GM21528 (cell line): ENCODE measurements at regions not wholly inside any gene's neighbourhood (a gene's known extent, or its start where the extent isn't known, plus 50 kb on each side); places are given as distances from the start of the nearest gene placed in this dataset.
"Not testable (repeated sequence)": the region's sequence is repeated elsewhere in the genome, so short reads cannot be mapped to it uniquely, and the experiment has no call there.

Source experiments
- ATAC-seq: cut with Tn5 transposase; IDR thresholded peaks from one replicate; pipeline ENCODE4 v1.9.1; 2021; ENCODE audit warnings: mild to moderate bottlenecking, moderate library complexity; ENCODE audit not compliant: unreplicated experiment, low FRiP score

DNA sequence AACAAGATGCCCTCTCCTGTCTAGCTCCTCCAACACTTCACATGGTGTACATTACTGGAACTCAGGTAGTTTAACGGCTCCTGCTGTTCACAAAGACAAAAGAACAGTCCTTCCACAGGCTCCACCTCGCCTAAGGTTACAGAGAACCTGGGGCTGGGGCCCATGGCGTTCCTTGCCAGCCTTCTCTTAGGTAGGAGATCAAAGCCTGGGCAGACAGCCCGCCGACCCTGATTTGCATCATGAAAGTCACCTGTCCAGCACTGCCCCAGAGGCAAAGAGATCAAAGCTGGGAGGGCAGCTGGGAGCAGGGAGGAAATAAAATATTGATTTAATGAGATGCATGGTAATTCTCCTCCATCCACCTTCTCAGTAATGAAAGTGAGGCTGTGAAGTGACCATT, 115.0 kb upstream of the SLIT3 start:
- no peak for ATAC-seq

DNA sequence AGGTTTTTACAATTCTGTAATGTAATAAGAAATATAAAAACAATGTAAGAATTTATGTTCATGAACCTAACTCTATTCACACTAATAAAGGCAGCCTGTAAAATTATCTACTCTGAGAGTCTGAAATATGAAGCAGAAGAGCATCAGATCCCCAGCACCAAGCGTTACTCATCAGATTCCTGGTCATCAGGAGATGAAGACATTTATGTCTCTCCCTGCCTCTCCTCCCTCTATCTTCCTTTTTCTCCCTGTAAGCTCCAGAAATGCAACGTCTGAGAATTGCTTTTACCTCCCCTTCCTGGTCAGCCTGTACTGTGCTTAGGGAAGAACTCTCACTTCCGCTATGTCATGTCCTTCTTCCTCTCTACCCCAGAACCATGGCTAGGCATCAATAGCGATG, 114.4 kb upstream of the SLIT3 start:
- no peak for ATAC-seq

DNA sequence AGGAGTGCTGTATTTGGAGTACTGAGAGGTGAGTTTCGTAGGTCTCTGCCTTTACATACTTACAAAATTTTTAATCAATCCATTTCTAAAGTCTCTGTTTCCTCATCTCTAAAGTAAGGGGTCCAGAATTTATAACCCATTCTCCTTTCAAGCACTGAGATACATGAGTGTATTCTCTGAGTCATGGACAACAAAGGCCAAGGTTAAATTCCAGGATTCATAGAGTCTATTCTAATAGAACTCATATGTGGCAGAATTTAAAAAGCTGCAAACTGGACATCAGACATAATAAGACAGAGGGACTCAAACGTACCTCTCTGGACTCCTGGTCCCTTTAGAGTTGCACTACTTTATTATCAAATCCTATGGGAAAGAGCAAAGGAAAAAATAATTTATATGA, 112.5 kb upstream of the SLIT3 start:
- no peak for ATAC-seq

DNA sequence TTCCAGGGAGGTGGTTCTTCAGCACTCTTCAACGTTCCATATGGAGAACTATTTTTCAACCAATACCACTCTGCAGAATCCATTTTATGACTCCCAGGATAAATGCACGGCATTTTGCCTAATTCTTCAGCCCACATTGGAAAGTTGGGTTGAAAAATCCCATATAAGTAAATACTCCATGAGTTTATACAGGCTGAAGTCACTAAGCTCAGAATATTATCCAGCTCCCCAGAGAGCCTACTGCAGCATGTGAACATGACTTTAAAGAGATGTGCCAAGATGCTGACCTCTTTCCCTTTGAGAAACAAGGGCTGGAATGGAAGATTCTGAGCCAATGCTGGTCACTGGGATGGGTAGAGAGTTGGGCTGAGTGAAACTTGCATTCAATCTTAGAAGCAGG, 111.9 kb upstream of the SLIT3 start:
- ATAC-seq: no peak

DNA sequence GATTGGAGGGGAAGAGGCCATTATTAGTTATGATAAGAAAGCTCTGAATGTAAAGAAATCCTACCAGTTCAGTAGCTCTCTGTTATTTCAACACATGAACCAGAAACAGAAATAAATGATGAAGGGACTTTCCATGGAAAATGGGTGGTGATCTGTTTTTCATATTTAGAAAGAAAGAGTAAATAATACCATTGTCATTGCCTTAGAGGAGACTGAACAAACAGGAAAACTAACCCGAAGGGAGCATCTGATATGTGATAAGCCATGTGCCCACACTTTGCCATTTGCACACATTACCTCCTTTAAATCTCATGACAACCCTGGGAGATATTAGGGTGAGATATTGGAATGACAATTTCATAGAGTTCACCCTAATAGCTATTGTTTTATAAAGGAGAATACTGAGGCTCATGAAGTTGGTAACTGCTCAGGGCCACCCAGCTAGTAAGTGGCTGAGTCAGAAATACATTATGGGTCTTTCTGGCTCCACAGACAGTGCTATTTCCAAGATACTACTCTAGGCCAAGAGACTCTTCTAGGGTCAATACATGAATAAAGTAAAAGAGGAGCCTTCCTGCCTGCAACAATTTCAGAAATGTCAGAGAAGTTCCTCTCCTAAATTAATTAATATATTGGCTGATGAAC, 111.0 kb upstream of the SLIT3 start:
- ATAC-seq: no peak

DNA sequence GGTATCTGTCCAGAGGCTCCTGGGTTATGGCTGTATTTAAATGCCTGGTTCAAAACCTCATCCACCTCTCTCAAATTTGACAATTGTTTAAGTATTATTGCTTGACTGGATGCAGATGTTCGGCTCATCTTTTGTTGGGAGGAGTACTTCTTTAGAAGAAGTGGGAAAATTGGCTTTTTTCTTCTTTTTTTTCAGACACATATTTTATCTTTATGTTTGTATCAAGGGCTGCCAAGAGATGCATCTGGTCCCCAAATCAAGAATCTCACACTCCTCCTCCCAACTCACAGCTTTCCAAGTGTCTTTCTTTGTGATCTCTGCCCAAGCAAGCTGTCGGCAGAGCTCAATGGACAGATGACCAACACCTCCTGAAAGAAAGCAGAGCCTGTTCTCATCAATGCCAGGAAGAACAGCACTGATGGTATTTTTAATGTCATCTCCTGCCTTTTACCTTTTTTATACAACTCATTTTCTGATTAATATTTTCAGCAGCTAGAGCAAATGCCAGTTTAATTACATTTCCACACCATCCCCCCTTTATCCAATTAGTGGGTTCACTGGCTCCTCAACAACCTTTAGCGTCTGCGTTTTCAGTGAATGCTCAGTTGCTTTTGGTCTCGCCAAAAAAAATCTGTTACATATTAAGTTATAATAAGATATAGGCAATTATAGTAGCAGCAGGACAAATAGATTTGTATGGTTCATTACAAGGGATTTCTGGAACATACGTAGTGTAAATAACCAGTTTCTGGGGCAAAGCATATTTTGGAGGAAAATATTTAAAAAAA, 110.3 kb upstream of the SLIT3 start:
- ATAC-seq: no peak

DNA sequence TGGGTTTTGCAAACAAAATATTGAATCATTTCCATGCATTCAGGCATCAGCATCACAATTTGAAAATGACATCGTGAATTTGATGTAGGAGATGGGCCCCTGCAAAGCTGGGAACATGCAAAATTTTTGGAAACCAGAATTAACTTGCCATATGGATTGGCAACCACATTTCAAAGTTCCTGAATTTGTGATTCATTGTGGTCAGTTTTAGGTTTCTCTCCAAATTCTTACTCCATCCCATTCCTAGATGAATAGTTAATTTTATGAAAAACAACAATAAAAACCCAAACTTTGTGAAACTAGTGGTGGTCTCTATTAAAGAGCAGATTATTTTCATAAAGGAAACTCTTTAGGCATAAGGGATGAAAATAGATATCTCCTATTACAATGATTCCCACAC, 107.8 kb upstream of the SLIT3 start:
- ATAC-seq: no peak

DNA sequence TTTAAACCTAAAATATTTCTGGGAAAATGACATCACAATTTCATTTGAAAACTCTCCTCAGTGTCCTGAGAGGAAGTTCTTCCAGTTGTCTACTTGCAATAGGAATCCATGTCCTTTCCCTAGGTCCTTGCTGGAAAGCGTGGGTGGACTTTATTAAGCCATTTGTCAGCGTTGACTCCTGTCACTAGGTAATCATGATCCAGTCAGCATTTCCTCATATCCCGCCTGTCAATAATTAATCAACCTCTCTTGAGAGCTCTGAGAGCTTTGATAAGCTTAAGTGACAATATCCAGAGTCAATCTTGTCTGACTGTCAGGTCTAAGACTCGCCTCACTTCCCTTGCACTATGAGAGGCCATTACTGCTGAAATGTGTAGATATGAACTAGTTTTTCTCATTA, 107.2 kb upstream of the SLIT3 start:
- ATAC-seq: no peak

DNA sequence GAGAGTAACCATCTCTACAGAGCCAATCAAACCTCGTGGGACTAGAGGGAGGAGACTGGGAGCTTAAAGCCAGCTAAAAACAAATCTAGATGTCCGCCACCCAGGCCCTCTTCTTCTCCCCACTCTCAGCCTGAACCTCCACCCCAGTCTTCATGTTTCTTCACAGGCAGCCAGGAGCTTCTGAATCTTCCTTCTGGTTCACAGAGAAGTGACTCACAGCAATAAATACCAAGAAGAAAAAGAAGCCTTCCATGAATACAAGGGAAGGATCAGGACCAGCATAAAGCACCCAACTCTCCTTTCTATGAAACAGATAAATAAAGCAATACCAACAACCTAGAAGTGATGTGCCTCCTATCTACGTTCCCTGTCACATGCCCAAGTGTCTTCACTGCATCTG, 103.3 kb upstream of the SLIT3 start:
- no peak for ATAC-seq

DNA sequence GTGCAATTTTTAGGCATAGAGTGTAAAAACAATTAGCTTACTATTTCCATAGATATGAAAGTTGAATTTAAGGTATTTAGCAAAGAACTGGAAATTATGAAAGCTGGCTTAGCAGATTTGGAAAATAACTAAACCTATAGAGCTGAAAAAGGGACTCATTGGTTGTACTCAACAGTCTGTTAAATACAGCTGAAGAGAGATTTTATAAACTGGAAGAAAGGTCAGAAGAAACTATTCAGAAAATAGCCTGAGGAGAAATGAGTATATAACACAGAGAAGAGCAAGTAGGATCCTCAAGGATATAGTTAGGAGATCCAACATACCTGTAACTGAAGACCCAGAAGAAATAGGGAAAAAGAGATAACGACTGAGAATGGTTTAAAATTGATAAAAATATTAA, 97.6 kb upstream of the SLIT3 start:
- no peak for ATAC-seq

DNA sequence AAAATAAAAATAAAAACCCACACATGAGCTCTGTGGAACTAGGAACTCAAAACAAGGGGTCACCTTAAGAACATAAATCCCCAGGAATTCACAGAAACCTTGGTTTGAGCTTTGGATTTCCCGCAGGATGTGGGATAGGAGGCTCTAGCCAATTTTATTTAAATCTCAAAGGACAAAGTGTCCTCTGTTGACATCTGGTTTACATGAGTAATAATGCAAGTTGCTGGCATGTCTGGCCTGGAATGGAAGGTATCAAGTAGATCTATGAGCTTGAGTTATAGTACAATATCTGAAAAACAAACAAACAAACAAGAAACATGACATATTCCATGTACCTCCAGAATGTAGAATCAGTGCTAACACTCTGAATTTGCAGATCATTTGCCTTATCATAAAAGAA, 94.2 kb upstream of the SLIT3 start:
- no peak for ATAC-seq

DNA sequence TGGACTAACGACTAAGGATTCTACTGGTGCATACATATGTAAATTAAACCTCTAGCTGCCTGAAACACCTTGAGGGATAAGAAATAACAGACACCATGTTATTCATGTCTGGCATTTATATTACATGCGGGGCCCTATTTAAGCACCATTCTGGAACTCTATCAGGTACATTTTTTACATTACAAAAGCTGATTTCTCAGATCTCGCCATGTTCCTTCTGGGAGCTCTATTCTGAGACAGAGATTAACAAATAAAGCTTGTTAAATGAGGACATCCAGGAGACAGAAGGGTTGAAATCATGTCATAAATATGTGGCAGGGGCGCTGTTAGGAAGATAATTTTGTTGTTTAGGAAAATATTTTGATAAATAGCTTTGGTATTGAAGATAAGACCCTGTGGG, 93.4 kb upstream of the SLIT3 start:
- no peak for ATAC-seq

DNA sequence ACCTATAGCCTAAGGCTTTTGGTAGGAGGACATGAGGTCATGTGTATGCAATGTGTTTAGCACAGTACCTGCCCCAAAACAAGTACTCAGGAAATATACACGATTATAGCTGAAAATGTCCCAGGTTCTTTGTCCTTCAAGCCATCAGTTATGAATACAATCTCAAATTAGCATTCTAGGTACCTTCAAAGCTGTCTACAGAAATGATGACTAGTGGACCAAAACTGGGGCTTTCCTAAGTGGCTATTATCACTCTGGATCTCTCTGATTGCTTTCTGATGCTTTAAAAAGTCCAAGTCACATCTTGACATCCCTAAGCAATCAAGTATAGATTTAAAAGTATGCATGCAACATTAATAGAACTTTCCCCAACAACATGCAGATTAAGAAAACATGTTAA, 93.0 kb upstream of the SLIT3 start:
- no peak for ATAC-seq

DNA sequence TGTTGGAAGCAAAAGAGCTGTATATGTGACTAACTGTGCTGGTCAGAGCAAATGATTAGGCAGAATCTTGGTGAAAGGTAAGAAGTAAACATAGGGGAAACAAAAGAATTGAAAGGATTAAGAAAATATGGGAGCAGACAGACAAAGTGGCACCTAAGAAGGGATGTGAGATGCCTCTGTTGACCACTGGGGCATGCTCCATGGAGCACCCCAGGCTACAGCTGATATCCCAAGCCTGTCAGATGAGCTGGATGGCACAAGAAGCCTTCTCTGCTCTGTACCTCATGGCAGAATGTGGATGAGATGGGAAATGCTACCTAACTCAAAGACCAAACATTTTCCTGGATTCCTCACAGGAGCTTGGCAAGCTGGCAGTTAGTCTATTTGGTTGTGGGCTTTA, 89.3 kb upstream of the SLIT3 start:
- ATAC-seq: no peak

DNA sequence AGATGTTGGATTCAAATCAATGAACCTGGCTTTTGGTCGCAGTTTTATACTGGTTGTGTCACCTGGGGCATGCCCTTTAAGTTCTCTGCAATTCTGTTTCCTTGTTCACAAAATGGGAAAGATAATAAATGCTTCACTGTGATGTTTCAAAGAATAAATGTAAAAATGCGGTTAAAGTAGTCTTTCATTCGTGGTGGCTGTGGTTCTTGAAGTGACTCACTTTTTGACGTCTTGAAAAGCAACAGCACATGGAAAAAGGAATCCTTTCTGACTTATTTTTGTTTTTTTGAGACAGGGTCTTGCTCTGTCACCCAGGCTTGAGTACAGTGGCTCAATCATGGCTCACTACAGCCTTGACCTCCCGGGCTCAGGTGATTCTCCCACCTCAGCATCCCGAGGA, 88.4 kb upstream of the SLIT3 start:
- ATAC-seq: no peak

DNA sequence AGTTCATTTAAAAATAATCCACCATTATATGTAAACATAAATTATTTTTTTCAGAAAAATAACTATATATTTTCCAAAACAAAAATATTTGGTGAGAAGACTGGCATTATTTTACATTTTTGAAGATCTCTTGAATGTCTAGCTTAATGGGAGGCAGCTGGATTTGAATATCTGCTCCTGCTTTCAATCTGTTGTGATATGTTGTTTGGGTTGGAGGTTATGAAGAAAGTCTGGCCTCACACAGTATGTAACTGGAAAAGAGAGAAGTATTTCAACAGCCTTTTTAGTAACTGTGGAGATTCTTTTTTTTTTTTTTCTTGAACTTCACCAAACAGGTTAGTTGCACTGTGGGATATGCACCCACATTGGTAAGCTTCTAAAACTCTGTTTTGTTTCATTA, 84.7 kb upstream of the SLIT3 start:
- no peak for ATAC-seq

DNA sequence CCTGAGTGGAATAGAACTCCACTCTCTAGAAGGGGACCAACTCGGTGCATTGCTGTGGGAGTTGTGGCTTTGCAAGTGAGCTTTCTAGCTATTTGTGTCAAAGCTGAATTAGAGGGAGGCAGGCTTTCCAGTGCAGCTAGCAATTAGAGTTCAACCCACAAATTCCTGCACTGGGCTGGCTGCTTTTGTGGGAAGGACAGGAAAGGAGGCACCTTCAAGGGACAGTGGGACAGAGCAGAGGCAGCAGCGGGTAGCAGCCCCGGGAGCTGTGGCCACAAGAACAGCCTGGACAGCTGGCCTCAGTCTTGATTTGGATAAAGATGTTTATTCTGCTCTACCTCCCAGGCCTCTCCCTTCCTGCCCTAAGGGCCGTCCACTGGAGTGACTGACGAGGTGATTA, 83.7 kb upstream of the SLIT3 start:
- no peak for ATAC-seq

DNA sequence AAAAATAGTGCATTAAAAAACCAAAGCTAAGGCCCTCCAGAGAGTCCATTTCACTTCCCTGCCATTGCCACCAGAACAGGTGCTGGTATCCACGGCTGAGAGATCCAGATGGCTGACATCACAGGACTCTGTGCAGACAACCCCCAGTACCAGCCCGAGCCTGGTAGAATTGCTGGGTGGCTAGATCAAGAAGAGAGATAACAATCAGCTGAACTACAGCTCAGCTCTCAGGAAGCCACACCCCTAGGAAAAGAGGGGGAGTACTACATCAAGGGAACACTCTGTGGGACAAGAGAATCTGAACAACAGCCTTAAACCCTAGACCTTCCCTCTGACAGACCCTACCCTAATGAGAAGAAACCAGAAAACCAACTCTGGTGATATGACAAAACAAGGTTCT, 73.8 kb upstream of the SLIT3 start:
- no peak for ATAC-seq

DNA sequence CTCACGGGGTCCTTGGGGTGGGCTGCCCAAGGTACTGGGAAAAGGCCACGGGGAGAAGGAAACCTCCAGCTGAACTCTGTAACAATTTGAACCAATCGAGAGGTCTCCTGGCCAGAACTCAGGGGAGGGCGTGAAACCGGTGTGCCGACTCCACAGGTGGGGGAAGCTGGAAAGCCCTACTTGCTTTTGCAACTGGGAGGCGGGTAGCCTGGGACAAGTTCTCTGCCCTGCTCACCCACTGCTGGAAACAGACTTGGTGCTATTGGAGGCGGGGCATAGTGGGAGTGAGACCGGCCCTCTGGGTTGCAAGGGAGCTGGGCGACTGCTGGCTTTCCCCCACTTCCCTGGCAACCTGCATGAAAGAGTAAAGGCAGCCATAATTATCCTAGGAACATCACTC, 73.2 kb upstream of the SLIT3 start:
- ATAC-seq: no peak

DNA sequence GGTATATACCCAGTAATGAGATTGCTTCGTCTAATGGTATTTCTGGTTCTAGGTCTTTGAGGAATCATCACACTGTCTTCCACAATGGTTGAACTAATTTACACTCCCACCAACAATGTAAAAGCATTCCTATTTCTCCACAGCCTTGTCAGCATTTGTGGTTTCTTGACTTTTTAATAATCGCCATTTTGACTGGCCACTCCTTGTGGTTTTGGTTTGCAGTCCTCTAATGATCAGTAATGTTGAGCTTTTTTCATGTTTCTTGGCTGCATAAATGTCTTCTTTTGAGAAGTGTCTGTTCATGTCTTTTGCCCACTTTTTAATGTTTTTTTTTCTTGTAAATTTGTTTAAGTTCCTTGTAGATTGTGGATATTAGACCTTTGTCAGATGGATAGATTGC, 70.9 kb upstream of the SLIT3 start:
- ATAC-seq: not testable (repeated sequence)

DNA sequence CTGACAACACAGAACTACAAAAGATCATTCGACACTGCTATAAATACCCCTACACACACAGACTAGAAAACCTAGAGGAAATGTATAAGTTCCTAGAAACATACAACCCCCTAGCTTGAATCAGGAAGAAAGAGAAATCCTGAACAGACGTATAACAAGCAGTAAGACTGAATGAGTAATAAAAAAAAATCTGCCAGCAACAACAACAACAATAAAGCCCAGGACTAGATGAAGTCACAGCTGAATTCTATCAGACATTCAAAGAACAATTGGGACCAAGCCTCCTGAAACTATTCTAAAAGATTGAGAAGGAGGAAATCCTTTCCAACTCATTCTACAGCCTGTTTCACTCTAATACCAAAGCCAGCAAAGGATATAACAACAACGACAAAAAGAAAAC, 68.2 kb upstream of the SLIT3 start:
- no peak for ATAC-seq

DNA sequence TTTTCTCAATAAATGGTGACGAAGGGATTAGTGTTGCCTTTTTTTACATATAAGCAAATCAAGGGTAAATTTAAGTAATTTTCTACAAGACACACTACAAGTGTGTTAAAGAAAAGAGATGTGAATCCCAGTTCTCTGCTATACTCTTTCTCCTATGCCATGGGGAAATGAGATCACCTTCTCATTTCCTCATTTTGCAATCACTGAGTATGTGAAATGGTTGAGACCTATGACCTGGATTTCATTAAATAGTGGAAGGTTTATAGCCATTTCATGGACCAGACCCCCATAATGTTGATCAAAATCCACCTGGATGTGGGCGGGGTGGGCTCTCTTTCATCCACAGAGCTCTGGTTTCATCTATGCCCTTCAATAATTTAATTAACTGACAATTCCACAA, 66.9 kb upstream of the SLIT3 start:
- ATAC-seq: no peak

DNA sequence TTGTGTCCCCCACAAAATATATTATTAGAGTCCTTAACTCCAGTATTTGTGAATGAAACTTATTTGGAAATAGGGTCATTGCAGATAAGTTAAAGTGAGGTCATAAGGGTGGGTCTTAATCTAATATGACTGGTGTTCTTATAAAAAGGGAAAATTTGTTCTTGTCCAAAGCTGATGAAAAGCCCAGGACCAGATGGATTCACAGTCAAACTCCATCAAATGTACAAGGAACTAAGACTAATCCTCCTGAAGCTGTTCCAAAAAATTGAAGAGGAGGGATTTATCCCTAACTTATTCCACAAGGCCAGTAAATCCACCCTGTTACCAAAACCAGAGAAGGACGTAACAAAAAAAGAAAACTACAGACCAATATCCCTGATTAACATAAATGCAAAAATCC, 56.4 kb upstream of the SLIT3 start:
- ATAC-seq: no peak
